OCI-LY7 (cell line): ENCODE measurements at regions not wholly inside any gene's neighbourhood (a gene's known extent, or its start where the extent isn't known, plus 50 kb on each side); places are given as distances from the start of the nearest gene placed in this dataset.

Experiments used
- EZH2phosphoT487 ChIP-seq: fragments of 200-600 bp; sonication (generic); IDR thresholded peaks from 2 replicates; pipeline ENCODE4 v1.6.1; 2018; ENCODE audit warnings: low read depth, borderline replicate concordance, mild to moderate bottlenecking, mixed run types, antibody characterized with exemption, low read length, moderate library complexity, mixed read lengths
- TF ChIP-seq, protein P1 (sequence below): fragments of 200-600 bp; sonication (generic); conservative IDR thresholded peaks from 2 replicates; pipeline ENCODE4 v1.5.1; 2014; ENCODE audit warnings: mild to moderate bottlenecking, antibody characterized with exemption, low read length, moderate library complexity, mixed read lengths

DNA sequence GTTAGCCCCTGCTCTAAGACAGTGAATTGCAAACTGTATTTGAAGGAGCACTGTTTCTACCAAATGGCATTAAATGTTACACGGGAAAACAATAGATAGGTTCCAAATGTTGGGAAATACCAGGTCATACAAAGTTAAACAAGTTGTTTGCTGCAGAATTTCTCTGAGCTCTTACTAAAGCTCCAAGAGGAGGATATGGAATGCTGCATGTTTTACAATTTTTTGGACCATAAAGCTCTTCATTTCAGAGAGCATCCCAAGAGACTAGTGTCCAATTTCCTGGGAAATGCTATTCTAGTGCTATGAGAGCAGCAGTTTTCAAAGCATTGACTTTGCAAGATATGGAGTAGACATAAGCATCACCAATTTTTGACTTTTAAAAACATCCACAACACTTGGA lies 155.6 kb upstream of the CCDC68 start:
- TF ChIP-seq, protein P1, sequence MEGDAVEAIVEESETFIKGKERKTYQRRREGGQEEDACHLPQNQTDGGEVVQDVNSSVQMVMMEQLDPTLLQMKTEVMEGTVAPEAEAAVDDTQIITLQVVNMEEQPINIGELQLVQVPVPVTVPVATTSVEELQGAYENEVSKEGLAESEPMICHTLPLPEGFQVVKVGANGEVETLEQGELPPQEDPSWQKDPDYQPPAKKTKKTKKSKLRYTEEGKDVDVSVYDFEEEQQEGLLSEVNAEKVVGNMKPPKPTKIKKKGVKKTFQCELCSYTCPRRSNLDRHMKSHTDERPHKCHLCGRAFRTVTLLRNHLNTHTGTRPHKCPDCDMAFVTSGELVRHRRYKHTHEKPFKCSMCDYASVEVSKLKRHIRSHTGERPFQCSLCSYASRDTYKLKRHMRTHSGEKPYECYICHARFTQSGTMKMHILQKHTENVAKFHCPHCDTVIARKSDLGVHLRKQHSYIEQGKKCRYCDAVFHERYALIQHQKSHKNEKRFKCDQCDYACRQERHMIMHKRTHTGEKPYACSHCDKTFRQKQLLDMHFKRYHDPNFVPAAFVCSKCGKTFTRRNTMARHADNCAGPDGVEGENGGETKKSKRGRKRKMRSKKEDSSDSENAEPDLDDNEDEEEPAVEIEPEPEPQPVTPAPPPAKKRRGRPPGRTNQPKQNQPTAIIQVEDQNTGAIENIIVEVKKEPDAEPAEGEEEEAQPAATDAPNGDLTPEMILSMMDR, result no peak
- TF ChIP-seq EZH2phosphoT487, result no peak
